HG02973 (cell line): ENCODE measurements at regions not wholly inside any gene's neighbourhood (a gene's known extent, or its start where the extent isn't known, plus 50 kb on each side); places are given as distances from the start of the nearest gene placed in this dataset.

Source experiments
- ATAC-seq: cut with Tn5 transposase; IDR thresholded peaks from one replicate; pipeline ENCODE4 v1.9.1; 2021; ENCODE audit warnings: moderate library complexity; ENCODE audit not compliant: unreplicated experiment

DNA sequence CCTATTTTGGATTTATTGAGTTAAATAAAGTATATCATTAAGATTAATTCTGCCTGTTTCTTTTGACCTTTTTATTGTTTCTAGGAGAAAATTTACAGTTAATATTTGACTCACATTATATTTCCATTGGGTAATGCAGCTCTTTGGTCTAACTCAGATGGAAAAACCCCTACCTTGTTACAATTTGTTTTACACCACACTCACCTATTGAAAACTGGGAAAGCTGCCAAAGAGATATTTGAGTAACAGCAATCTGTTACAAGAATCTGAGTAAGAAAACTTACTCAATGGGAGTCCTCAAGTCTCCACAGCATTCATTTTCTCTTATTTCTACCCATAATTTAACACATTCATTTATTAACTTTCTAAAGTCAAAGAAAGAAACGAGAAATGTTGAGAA lies 108.0 kb upstream of the TLL1 start:
- ATAC-seq = no peak

DNA sequence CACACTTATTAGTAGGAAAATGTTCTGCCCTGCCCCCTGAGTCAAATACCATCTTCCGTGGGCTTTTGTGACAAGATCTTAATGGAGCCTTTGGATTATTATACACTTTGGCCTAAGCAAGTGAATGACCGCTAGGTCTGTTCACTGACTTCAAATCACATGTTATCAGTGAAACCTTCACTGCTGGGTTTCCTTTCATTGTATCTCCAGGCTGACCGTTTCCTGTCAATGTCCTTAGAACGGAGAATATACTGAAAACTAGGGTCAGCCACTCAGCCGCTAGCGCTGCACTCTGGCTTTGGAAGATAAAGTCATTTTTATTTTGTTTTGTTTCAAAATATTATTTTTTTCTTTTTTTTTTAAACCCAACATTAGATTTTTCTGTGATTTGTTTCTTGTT lies 107.0 kb upstream of the TLL1 start:
- ATAC-seq = no peak

DNA sequence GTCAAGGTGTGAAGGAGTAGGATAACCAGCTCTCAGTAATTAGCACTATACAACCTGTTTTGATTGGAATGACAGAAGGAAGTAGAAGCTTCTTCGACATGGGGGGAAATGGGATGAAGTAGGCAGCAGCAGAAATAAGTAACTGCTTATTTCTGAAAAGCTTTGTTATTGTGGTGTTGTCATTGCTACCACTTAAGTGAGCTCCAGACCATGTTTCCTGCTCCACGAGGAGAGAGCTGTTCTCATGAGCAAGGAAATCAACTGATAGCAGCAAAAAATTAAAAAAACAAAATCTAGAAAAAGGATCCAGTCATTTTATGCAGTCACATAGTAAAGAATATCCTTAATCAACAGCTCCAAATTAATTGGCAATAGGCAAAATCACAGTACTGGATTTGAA lies 106.1 kb upstream of the TLL1 start:
- no peak for ATAC-seq

DNA sequence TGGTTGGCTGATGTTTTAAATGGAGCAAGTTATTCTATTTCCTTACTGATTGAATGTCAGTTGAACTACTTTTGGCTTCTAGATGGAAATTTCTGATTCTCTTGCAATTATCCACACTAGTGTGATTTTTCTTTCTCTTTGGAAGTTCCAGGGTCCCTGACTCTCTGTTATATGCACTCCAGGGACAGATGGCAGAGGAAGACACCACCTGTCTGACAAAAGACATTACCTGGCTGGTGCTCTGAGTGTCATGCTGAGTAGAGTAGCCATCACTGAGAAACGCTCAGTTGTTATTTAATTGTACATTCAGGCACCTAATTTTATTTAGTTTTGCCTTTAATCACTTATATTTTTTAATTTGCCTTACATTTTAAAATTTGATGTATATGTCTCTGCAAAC lies 105.4 kb upstream of the TLL1 start:
- no peak for ATAC-seq

DNA sequence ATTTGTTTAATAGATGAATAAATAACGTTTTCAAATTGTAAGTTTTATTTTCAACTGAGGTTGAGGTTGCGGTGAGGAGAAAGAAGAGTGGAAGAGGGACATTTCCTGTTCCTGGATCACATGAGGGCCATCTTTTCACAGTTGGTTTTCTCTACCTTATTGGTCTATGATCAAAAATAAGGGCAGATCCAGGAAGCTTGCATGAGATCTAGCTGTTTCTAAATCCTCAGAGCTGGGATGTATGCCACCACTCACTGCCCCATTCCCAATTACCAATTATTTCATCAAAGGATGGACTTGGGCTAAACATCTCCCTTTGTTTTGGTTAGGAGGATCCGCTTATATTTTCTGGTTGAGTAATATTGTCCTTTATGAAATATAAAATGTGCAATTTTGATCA lies 104.8 kb upstream of the TLL1 start:
- ATAC-seq = no peak

DNA sequence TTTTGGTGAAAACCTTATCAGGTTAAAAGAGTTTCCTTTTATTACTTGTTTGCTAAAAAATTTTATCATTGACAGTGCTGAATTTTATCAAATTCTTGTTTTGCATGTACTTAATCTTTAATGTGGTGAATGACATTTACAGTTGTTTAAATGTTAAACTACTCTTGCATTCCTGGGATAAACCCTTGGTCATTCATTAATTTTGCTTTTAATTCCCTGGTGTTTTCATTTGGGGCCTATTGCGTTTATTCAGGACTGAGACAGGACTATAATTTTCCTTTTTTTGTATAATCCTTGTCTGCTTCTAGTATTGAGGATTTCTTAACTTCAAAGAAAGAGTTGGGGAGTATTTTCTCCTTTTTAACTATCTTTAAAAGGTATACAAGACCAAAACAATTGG lies 98.7 kb upstream of the TLL1 start:
- ATAC-seq = no peak

DNA sequence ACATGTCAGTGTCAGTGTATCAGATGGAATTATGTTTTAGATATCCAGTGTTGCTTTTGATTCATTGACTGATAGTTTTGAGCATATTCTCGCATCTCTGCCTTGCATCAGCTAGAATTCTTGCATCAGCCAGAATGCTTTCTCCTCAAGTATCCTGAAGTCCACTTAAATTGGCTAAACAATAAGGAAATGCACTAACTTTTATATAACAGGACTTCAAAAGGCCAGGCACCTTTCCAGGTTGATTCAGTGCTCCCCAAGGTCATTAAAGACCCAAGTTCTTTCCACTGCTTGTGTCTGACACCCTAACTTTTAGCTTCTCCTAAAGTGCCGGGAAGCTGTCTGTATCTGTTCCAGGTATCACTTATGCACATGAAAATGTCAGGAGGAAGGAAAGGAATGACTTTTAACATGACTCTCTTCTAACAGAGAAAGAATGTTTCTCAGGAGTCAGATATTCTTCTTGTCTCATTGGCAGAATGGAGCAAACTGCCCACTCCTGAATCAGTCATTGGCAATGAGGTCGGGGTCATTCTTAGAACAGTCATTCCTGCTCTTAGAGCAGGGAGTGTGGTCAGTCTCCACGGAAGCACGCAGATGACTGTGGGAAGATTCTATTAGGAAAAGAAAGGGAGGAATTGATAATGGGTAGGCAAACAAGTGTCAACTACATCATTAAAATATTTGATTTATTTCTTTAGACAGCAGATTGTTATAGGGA lies 92.9 kb upstream of the TLL1 start:
- ATAC-seq = no peak

DNA sequence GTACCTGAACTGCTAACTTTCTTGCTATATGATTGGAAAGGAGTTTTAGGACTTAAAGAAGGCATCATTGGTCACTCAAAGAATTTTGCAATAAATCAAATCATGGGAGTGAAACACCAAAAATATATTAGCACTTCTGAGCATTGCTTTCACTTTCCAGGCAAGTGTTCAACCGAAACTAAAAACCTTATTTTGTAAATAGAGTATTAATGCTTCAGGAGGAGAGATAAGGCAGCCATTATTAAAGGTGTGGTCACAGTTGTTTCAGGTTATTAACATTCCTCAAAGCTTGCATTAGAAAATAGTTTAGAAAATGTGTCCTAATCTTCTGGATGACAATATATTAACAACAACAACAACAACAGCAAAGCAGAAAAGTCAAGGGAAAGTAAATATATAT lies 92.3 kb upstream of the TLL1 start:
- no peak for ATAC-seq

DNA sequence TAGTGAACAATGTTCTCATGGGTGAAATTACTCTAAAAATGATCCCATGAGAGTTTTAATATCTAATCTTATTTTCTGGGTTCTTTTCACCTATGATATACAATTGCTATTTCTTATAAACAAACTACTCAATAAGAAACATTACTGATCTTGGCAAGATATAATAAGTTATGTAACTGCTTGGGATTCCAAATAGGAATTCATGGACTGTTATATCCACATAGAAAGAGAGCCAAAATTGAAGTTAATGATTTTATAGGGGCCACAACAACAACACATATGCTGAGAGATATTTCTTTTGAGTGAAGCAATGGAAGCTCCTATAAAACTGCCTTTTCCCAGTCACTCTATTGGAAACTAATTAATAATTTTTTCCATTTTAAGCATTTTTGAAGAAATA lies 90.4 kb upstream of the TLL1 start:
- ATAC-seq = no peak

DNA sequence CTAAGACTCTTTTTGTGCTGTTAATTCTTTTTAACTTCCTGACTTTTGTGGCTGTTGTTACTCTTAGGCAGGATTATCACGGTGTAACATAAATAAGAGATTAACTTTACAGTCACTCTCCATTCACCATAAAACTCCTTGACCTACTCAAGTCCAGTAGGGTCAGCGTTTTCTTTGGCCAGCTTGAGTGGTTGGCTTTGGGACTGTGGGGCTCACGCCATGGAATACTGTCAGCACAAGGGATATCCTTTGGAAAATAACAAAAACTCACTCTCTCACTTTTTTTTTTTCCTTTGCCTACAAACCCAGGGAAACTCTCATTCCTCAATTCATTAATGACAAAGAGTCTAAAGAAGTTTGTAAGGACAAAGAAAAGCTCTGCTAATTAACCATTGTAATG lies 89.4 kb upstream of the TLL1 start:
- no peak for ATAC-seq

DNA sequence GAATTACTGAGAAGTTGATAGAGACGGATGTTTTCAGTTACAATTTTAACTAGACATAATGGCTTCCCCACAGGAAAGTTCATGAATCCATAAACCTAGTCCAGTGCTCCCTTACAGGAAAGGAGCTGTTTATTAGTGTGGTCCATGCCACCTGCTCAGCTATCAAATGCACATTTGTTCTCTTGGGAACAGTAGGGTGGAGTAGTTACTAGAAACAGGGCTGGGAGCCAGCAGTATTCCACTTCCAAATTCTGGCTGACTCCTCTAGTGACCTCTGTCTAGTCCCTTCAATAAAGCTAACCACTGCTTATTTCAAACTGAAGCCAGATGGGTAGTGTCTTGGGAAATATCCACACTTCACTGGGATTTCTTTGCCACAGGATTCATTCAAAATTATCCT lies 88.4 kb upstream of the TLL1 start:
- ATAC-seq = no peak

DNA sequence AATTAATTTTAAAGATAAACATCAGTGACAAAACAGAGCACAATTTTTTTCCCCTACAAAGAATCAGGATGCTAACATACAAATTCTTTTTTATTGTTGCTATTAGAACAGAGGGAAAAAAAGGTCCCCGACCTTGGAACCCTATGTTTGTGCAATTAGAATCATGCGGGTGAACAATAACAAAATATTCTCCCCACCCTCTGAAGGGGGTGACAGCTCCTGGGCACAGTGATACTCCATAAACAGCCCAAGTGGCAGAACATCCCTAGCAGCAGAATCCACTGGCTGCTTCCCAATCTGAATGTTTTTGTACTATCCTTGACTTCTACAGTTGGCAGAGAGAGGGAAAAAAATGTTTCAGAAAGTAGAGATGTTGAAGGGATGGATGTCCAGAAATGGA lies 87.7 kb upstream of the TLL1 start:
- ATAC-seq = no peak

DNA sequence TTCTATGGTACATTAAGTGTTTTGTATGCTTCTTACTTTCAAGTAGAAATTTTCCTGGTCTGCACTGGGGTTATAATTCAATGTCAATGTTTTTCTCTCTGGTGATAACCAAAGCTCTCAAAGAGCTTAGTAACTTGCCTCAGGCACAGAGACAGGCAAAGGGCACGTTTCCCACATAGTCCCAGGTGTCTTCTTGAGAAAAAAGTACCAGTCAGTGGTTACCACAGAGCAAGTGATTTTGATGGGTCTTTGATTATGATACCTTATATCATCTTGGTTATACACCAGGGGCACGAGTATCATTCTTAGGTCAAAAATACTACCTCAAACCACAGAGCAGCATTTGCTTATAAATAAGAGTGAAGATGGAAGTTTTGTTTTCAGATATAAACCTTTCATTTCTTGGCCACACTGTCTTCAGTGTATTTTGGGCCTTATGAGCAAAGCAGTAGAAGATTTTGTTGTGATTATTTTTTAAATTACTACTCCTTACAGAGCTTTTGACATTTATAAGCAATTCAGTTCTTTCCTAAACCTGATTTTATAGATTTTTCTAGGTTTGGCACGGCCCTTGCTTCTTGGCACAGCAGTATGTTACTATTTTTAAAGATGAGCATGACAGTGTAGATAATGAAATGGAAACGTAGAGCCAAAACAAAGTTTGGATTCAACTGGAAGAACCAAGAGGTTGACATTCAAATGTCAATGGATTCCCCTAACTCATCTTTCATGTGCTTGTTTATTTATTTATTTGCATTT lies 85.3 kb upstream of the TLL1 start:
- ATAC-seq = no peak

DNA sequence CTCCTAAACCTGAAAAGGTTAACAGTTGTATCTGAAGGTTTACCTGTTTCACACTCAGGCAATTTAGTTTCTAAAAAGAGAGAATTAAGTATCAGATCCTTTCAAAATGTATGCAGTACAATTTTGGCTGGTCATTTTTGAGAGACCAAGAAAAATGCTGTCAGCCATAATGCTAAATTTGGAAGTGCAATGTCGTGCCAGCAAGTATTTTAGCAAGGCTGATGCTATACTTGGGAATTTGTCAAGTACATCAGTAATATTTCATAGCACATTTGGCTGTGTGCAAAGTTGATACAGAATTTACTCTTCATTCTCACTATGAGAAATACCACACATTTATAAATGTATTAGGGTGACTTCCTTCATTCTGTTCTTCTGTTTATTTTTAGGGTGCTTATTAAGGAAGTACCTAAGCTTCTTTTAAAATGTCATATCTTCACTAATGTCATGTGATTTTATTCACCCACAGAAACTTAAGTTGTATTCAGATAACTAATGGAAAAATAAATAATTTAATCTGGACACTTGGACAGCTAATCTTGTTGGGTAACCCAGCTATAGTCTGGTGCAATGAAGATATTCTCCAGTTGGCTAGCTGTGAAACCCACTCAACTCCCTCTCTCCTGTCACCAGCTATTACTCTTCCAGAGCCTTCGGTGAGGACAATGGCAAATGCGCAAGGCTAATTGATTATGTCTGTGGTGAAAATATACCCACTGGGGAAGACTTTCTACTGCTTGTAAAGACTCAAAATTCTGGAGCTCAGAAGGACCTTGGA lies 84.2 kb upstream of the TLL1 start:
- no peak for ATAC-seq

DNA sequence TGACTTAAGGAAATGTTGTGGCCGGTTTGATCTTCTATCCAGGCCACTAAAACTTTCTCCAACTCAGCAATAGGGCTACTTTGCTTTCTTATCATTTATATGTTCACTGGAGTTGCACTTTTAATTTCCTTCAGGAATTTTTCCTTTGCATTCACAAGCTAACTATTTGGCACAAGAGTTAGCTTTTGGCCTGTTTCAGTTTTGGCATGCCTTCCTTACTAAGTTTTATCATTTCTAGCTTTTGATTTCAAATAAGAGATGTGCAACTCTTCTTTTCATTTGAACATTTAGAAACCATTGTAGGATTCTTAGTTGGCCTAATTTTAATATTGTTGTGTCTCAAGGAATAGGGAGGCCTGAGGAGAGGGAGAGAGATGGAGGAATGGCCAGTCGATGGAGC lies 79.8 kb upstream of the TLL1 start:
- ATAC-seq = no peak

DNA sequence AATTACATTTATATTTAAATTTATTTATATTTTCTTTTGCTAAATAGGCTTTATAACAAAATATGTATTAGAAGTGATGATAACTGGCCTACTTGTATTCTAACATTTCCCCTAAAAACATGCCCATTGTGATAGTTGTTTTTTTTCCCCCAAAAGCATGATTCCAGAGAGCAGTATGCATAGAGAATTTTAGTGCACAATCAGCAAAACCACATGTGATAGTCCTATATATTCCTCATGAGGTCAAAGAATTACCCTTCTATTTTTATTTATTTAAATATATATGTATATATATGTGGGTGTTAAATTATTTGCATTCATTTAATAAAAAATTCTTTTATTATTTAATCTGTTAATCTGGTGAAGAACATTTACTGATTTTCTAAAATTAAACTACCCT lies 78.2 kb upstream of the TLL1 start:
- no peak for ATAC-seq

DNA sequence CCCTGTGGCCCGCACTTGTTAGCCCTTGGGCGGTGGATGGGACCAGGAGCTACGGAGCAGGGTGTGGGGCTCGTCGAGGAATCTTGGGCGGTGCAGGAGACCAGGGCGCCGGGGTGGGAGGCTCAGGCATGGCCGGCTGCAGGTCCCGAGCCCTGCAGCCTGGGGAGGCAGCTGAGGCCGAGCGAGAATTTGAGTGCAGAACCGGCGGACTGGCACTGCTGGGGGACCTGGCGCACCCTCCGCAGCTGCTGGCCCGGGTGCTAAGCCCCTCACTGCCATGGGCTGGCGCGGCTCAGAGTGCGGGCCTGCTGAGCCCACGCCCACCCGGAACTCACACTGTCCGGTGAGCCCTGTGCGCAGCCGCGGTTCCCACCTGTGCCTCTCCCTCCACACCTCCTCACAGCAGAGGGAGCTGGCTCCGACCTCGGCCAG lies 73.6 kb upstream of the TLL1 start:
- no peak for ATAC-seq

DNA sequence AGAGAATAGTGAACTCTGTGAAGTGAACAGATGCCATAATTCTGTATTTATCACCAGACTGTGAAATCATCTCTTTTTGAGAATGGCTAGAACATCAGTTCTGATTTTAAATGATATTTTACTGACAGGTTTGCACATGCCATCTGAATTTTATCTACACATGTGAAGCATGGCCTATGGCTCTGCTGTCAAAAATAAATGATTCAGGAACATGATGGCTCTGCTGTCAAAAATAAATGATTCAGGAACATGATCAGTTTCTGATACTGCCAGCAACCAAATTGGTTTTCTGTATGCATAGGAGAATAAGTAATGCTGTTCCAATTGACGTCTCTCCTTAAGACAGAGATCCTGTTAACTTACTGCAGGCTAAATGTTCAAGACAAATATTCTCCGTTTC lies 70.6 kb upstream of the TLL1 start:
- no peak for ATAC-seq

DNA sequence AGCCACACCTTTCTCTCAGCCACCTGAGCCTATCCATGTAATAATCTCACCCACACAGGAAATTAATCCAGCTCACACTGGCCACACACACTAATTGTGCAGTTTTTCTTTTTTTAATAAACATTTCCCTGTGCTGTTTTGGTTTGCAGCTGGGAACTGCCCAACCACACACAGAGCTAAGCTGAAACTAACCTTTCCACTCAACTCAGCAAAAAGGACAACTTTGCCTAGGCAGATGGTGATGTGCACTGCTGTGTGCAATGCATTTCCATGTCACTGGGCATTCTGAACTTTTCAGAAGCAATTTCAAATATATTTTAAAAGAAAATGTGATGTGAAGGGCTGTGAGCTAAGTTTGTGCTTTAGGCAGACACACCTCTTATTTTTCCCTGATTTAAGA lies 70.0 kb upstream of the TLL1 start:
- no peak for ATAC-seq

DNA sequence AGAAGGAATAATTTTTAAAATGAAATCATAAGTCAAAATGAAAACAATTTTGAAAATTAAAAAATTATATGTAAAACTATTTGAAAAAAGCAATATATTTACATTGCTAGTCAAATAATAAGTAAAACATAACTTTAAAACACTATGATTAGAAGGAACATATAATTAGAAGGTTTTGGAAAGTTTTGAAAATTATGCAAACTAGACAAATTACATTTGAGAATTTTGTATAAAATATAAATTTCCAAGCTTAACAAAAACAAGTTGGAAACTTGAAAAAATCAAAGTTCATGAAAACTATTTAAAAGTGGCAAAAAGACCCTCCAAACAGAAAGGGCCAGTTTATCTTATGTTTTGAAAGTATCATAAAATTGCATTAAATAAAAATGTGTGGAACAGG lies 67.6 kb upstream of the TLL1 start:
- ATAC-seq = no peak

DNA sequence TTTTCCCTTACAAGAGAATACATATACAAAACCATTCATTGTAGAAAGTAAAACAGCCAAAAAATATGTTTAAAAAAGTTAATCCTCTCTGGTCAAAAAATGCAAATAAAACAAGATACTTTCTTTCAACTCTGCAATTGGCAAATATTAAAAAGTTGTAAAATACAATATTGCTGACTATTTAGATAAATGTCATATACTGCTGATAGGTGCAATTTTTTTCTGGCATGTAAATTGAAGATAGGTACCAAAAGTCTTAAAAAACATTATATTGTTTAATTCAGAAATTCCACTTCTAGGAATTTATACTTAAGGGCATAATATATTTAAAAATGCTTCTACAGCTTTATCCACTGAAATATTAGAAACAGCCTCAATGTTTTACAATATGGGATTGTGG lies 66.4 kb upstream of the TLL1 start:
- ATAC-seq = no peak

DNA sequence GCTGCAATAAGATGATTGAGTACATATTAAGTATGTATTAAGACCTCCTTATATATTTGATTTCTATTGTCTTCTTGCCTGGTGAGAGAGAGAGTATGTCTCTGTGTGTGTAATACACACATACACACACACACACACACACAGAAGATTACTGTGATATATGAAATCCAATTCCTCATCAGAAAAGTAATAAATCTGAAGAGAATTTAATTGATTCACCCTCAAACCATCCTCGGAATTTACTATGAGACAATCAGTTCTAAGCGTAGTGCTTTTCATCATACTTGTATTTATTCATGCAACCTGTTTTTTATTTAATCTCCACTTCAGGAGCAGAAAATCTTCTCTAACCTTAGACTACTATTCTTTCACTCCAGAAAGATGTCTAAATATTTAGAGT lies 62.3 kb upstream of the TLL1 start:
- no peak for ATAC-seq
